Heart left ventricle (tissue), 16 donors: ENCODE measurements at regions not wholly inside any gene's neighbourhood (a gene's known extent, or its start where the extent isn't known, plus 50 kb on each side); places are given as distances from the start of the nearest gene placed in this dataset.

Source experiments
- ATAC-seq, 4 donors: fragments of 200-7000 bp; cut with Tn5 transposase; one replicate each; pipeline ENCODE4 v1.9.1; 2020 to 2022; ENCODE audit warnings: moderate library complexity in 4 of 4, mild to moderate bottlenecking in 3 of 4, moderate number of reproducible peaks in 1 of 4
- DNase-seq, 5 donors: peaks; one replicate each; pipeline ENCODE4 v3.0.0-alpha.2; 2020
- H3K27ac ChIP-seq, 12 donors: fragments of 200-600 bp; sonication (generic) in 4 of 12; one replicate each; pipeline versions ENCODE4 v1.5.0 to v1.8.0; 2016 to 2022; ENCODE audit warnings: mild to moderate bottlenecking in 2 of 12
- H3K27me3 ChIP-seq, 9 donors: fragments of 200-600 bp; sonication (generic) in 2 of 9; one replicate each; pipeline versions ENCODE4 v1.5.1 to v1.8.0; 2016 to 2022; ENCODE audit warnings: mild to moderate bottlenecking in 3 of 9
- H3K36me3 ChIP-seq, 9 donors: fragments of 200-600 bp; sonication (generic) in 2 of 9; one replicate each; pipeline versions ENCODE4 v1.5.0 to v1.8.0; 2018 to 2022; ENCODE audit warnings: mild to moderate bottlenecking in 2 of 9
- H3K4me1 ChIP-seq, 12 donors: fragments of 200-600 bp; sonication (generic) in 4 of 12; one replicate each; pipeline versions ENCODE4 v1.5.0 to v1.8.0; 2016 to 2022; ENCODE audit warnings: mild to moderate bottlenecking in 3 of 12
- H3K4me3 ChIP-seq, 12 donors: fragments of 200-600 bp; sonication (generic) in 4 of 12; one replicate each; pipeline versions ENCODE4 v1.5.0 to v1.8.0; 2017 to 2022; ENCODE audit warnings: mild to moderate bottlenecking in 9 of 12, moderate library complexity in 4 of 12
- H3K9me3 ChIP-seq, 12 donors: fragments of 200-600 bp; sonication (generic) in 4 of 12; one replicate each; pipeline versions ENCODE4 v1.5.0 to v1.8.0; 2016 to 2022; ENCODE audit warnings: mild to moderate bottlenecking in 1 of 12
- POLR2A ChIP-seq, 2 donors: fragments of 450-650 bp; IDR thresholded peaks; one replicate each; pipeline ENCODE4 v1.6.1; 2017; ENCODE audit warnings: antibody characterized with exemption in 2 of 2, mild to moderate bottlenecking in 2 of 2, moderate library complexity in 2 of 2
- WGBS, 4 donors: extraction: QIAGEN DNeasy Blood & Tissue Kit in 2 of 4; methylation state at CpG; one replicate each; pipeline versions ENCODE4 v1.1.5 to v1.1.7; 2013 to 2018; 5-methylcytosine and 5-hydroxymethylcytosine counted together
- intact Hi-C, 10 donors: fragments of 100-400 bp; cut with DNase I; formaldehyde crosslinking; loops; one replicate each; pipeline versions ENCODE4 v1.11.1 to v1.14.2; 2022
- TF ChIP-seq, protein P1 (sequence below), 12 donors: fragments of 200-600 bp; sonication (generic) in 4 of 12; IDR thresholded peaks; one replicate each; pipeline versions ENCODE4 v1.5.0 to v1.8.0; 2018 to 2022; ENCODE audit warnings: antibody characterized with exemption in 12 of 12, mild to moderate bottlenecking in 5 of 12
- donor health status: ischemic (EF 13 %, LVEDD 7.1; RV severe dilation, severe dysfunction).
- donor health status: healthy with polysubstance abuse.
- donor health status: DM: no; HTN: yes; CAD: no.
- donor health status: DM: no; HTN: no; CAD: no.
- donor health status: ischemic (EF 25% LVEDD 6.9; RV normal size, moderate dysfunction).
- donor health status: ischemic (EF 25% LVEDD 5.7; RV mildly dilated, moderate dysfunction).
- donor health status: healthy.
- donor health status: DM: yes; HTN: yes; CAD: no.
- donor health status: ischemic (EF 35%, LVEDD 5.7; RV mildly dilated, moderate dysfunction).
- donor health status: nonischemic (EF 11% LVEDD 7.7; RV severe dilation, severe dysfunction).
- donor health status: DM: yes; HTN: yes; CAD: no.
- donor health status: PGD.
- donor health status: ischemic (EF 29% LVEDD 5.4; RV normal size, mild dysfunction).
- donor health status: nonischemic (EF 23%, LVEDD 6.1; RV moderate dilation, normal function).

DNA sequence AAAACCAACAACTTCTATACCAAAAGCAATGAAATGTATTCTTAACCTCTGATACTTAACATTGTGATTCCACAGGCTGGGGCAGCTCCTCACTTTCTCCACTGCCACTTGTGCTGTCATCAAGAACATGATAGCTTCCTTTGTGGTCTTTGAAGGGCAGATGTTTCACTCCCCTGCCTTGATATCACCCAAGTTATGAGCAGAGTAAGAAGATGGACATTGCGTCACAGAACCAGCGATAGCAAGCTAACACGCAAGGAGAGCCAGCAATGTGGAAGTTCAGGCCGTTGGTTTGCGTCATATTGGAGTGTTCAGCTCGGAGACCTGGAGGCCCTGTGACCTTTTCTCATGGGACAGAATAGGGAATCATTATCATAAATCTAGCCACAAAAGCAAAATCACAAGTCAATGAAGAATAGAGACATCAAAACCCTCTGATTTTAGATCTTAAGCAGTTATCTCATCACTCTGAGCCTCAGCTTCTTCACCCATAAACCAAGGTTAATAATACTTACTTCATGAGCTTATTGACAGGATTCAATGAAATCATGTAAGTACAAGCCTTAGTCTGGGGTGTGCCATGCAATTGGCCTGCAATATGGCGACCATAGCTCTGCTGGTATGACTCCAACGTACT lies 183.8 kb upstream of the THBS1 start:
- ATAC-seq, result peak in 2 of 4 donors; percentile 30 to 48
- WGBS, 4 donors, result 88 to 94% (median 93%) methylated on average over 8 of the region's 8 CpGs
- peaks cover 0 to 8% (median 0%) of the 10 kb centered on the region in 12 donors for H3K4me1 ChIP-seq
- H3K36me3 ChIP-seq, result no peaks in the 10 kb centered on the region
- no peaks in the 10 kb centered on the region for H3K27me3 ChIP-seq
- intact Hi-C loops, result no loop called here
- H3K4me3 ChIP-seq, result no peak overlapping the region
- no peak for DNase-seq
- H3K9me3 ChIP-seq, result no peaks in the 10 kb centered on the region
- no peak for TF ChIP-seq POLR2A (IDR thresholded peaks at IDR 0.05)
- TF ChIP-seq, protein P1, sequence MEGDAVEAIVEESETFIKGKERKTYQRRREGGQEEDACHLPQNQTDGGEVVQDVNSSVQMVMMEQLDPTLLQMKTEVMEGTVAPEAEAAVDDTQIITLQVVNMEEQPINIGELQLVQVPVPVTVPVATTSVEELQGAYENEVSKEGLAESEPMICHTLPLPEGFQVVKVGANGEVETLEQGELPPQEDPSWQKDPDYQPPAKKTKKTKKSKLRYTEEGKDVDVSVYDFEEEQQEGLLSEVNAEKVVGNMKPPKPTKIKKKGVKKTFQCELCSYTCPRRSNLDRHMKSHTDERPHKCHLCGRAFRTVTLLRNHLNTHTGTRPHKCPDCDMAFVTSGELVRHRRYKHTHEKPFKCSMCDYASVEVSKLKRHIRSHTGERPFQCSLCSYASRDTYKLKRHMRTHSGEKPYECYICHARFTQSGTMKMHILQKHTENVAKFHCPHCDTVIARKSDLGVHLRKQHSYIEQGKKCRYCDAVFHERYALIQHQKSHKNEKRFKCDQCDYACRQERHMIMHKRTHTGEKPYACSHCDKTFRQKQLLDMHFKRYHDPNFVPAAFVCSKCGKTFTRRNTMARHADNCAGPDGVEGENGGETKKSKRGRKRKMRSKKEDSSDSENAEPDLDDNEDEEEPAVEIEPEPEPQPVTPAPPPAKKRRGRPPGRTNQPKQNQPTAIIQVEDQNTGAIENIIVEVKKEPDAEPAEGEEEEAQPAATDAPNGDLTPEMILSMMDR (IDR thresholded peaks at IDR 0.05), result no peak
- no peak overlapping the region for H3K27ac ChIP-seq

DNA sequence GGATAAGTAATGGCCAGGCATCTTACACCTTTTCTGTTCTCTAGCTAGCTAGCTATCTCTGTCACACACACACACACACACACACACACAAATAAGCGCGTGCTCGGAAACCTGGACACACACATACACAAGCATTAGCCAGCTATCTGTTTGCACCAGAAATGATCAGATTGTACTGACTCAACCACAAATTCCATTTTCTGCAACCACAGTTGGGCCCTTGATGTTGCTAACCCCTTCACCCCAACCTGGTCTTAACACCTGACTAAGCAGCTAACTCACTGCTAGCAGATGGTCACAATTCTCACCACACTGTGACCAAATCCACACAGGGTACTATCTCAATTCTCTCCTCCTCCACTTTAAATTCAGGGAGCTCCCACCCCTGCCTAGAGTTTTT lies 183.0 kb upstream of the THBS1 start:
- Histone ChIP-seq H3K9me3 (no peaks in the 10 kb centered on the region), H3K27ac (no peak overlapping the region), H3K27me3 (no peaks in the 10 kb centered on the region), H3K4me1 (peaks cover 0 to 8% (median 0%) of the 10 kb centered on the region in 12 donors), H3K4me3 (no peak overlapping the region), H3K36me3 (no peaks in the 10 kb centered on the region)
- WGBS, 4 donors, result 97 to 100% (median 97%) methylated on average over 3 of the region's 3 CpGs
- TF ChIP-seq, protein P1 (IDR thresholded peaks at IDR 0.05), result no peak
- no peak for TF ChIP-seq POLR2A (IDR thresholded peaks at IDR 0.05)
- DNase-seq (no peak), ATAC-seq (no peak)
- intact Hi-C loops, result no loop called here

DNA sequence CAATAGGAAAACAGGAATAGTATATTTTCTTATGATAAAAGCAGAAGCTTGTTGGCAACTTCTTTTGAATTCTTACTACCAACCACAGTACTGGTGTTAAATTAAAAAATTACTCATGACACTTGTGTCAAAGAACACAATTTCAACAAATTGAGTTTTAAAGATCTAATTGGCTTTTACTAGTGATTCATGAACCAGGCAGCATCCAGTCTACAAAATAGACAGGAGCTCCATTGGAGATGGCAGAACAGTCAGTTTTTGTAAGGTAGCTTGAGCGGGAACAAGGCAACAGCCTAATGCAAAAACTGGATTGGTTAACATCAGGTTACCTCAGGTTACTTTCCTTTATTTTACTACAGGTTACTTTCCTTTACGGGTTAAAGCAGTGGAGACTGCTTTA lies 181.3 kb upstream of the THBS1 start:
- Histone ChIP-seq H3K36me3 (no peaks in the 10 kb centered on the region), H3K9me3 (no peaks in the 10 kb centered on the region), H3K27me3 (no peaks in the 10 kb centered on the region), H3K27ac (no peak overlapping the region), H3K4me3 (no peak overlapping the region), H3K4me1 (peaks cover 0 to 14% (median 6%) of the 10 kb centered on the region in 12 donors)
- TF ChIP-seq, protein P1 (IDR thresholded peaks at IDR 0.05), result no peak
- no peak for TF ChIP-seq POLR2A (IDR thresholded peaks at IDR 0.05)
- no peak for DNase-seq
- intact Hi-C loops, result no loop called here
- no peak for ATAC-seq
- 97 to 100% (median 98%) methylated on average over 2 of the region's 2 CpGs for WGBS, 4 donors

GRCh38 chr15:39400002-39400401 lies 180.9 kb upstream of the THBS1 start:
- DNase-seq, result no peak
- H3K4me3 ChIP-seq, result no peak overlapping the region
- WGBS, 4 donors, result 95 to 100% (median 98%) methylated on average over 1 of the region's 1 CpG
- ATAC-seq, result no peak
- H3K9me3 ChIP-seq, result no peaks in the 10 kb centered on the region
- intact Hi-C loops, result no loop called here
- peaks cover 0 to 15% (median 7%) of the 10 kb centered on the region in 12 donors for H3K4me1 ChIP-seq
- no peaks in the 10 kb centered on the region for H3K27me3 ChIP-seq
- no peaks in the 10 kb centered on the region for H3K36me3 ChIP-seq
- TF ChIP-seq POLR2A (IDR thresholded peaks at IDR 0.05), result no peak
- TF ChIP-seq, protein P1 (IDR thresholded peaks at IDR 0.05), result no peak
- H3K27ac ChIP-seq, result no peak overlapping the region
